NCI-H69 (cell line): ENCODE measurements at regions not wholly inside any gene's neighbourhood (a gene's known extent, or its start where the extent isn't known, plus 50 kb on each side); places are given as distances from the start of the nearest gene placed in this dataset.

Experiments
- DNase-seq: peaks from one replicate; lab custom pipeline; 2025; lab: John Stamatoyannopoulos, UW

GRCh38 chr2:144582651-144583380, 62.9 kb upstream of the ZEB2 start:
- no peak for DNase-seq

- no peak for DNase-seq
Observed at GRCh38 chr2:144580521-144581161, 60.7 kb upstream of the ZEB2 start.

DNA sequence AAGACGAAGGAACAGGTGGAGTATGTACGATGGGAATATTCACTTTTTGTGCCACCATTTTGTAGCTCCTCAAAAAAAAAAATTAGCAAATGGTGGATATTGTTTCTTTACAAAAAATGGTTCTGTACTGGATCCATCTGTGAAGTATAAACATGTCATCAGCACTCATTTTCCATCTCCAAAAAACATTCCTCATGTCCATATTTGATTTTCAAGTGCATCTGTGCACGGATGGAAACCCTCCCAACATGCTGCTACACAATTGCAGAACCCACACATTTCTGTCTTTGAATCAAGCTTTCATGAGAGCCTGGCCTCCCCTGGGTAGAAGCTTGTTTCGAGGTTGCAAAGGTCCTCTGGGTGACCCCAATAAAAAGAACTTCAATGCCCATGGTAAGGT, 59.6 kb upstream of the ZEB2 start:
- DNase-seq = no peak

- DNase-seq = no peak
Observed at GRCh38 chr2:144578099-144578498, 58.2 kb upstream of the ZEB2 start.

DNA sequence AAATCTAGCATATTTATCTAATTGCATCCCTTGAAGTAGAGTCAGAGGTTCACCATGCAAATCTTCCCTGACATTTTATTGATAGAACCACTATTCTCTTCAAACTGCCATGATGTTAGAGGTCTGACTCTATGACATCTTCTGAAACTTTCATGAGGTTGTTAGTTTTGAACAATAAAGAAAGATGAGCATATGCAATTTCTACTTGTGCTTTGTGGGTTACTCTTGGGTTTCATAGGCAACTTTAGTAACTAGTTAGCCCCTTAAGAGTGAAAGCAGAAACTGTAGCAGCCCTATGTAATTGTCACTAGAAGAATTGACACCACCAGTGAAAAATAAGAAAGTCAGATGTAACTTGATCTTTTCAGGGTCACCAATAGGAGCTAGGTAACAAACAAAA, 53.1 kb upstream of the ZEB2 start:
- DNase-seq = no peak

DNA sequence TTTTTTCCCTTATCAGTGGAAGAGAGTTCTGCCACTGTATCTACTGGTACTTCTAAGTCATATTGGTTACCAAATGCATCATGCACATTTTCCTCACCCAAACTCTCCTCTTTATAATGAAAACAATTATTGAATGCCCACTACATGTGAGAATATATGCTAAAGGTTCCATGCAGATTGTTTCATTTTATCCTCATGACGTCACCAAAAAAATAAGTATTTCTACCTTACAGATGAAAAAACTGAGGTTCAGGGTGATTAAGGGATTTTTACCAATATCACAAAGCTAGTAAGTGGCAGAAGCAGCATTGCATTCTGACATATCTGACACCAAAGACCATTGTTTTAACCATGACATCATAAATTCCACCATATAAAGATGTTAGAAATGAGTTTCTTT, 51.9 kb upstream of the ZEB2 start:
- no peak for DNase-seq

GRCh38 chr2:144570566-144570965, 50.6 kb upstream of the ZEB2 start:
- no peak for DNase-seq
